HG03378 (cell line): ENCODE measurements at regions not wholly inside any gene's neighbourhood (a gene's known extent, or its start where the extent isn't known, plus 50 kb on each side); places are given as distances from the start of the nearest gene placed in this dataset.

ENCODE experiments used
- ATAC-seq: cut with Tn5 transposase; IDR thresholded peaks from one replicate; pipeline ENCODE4 v1.9.1; 2021; ENCODE audit warnings: mild to moderate bottlenecking, moderate library complexity; ENCODE audit not compliant: unreplicated experiment

GRCh38 chr12:114744285-114744684 is 60.3 kb upstream of the TBX3 start:
- ATAC-seq = no peak

- ATAC-seq = no peak
Observed at GRCh38 chr12:114743799-114744198, 59.8 kb upstream of the TBX3 start.

- ATAC-seq = no peak
Observed at GRCh38 chr12:114743289-114743688, 59.3 kb upstream of the TBX3 start.

- ATAC-seq = no peak
Observed at GRCh38 chr12:114742363-114742762, 58.4 kb upstream of the TBX3 start.

GRCh38 chr12:114741940-114742339 is 58.0 kb upstream of the TBX3 start:
- no peak for ATAC-seq

- no peak for ATAC-seq
Observed at GRCh38 chr12:114740448-114740847, 56.5 kb upstream of the TBX3 start.

GRCh38 chr12:114738460-114739184 is 54.6 kb upstream of the TBX3 start:
- no peak for ATAC-seq

GRCh38 chr12:114735680-114736374 is 51.9 kb upstream of the TBX3 start:
- no peak for ATAC-seq

- ATAC-seq = no peak
Observed at GRCh38 chr12:114735011-114735410, 51.0 kb upstream of the TBX3 start.

- ATAC-seq = no peak
Observed at GRCh38 chr12:114733919-114734318, 49.9 kb upstream of the TBX3 start.
